ENCODE measurements at regions not wholly inside any gene's neighbourhood (a gene's known extent, or its start where the extent isn't known, plus 50 kb on each side); places are given as distances from the start of the nearest gene placed in this dataset.
"Not testable (repeated sequence)": the region's sequence is repeated elsewhere in the genome, so short reads cannot be mapped to it uniquely, and the experiment has no call there.

- no peak for DNase-seq
Measured at GRCh38 chr13:62162860-62163259, 747.2 kb upstream of the PCDH20 start.

GRCh38 chr13:62158520-62158919, 742.9 kb upstream of the PCDH20 start:
- no peak for DNase-seq

- DNase-seq, result not testable (repeated sequence)
Measured at GRCh38 chr13:62151724-62152123, 736.1 kb upstream of the PCDH20 start.

- DNase-seq, result no peak
Measured at GRCh38 chr13:62142048-62142447, 726.4 kb upstream of the PCDH20 start.

GRCh38 chr13:62139597-62139996, 723.9 kb upstream of the PCDH20 start:
- DNase-seq, result no peak

GRCh38 chr13:62137629-62138405, 722.2 kb upstream of the PCDH20 start:
- DNase-seq, result no peak

- DNase-seq, result no peak
Measured at GRCh38 chr13:62131604-62132003, 716.0 kb upstream of the PCDH20 start.

- no peak for DNase-seq
Measured at GRCh38 chr13:62130062-62130970, 714.7 kb upstream of the PCDH20 start.

- no peak for DNase-seq
Measured at GRCh38 chr13:62129000-62129551, 713.4 kb upstream of the PCDH20 start.

- no peak for DNase-seq
Measured at GRCh38 chr13:62126400-62126799, 710.8 kb upstream of the PCDH20 start.

GRCh38 chr13:62125451-62125850, 709.8 kb upstream of the PCDH20 start:
- no peak for DNase-seq

GRCh38 chr13:62123409-62123808, 707.8 kb upstream of the PCDH20 start:
- DNase-seq, result no peak

GRCh38 chr13:62122434-62122833, 706.8 kb upstream of the PCDH20 start:
- DNase-seq, result no peak

GRCh38 chr13:62119739-62120700, 704.4 kb upstream of the PCDH20 start:
- DNase-seq, result no peak

- DNase-seq, result no peak
Measured at GRCh38 chr13:62115831-62116230, 700.2 kb upstream of the PCDH20 start.

GRCh38 chr13:62113179-62113578, 697.5 kb upstream of the PCDH20 start:
- no peak for DNase-seq

GRCh38 chr13:62110079-62110478, 694.4 kb upstream of the PCDH20 start:
- no peak for DNase-seq

GRCh38 chr13:62104136-62104535, 688.5 kb upstream of the PCDH20 start:
- DNase-seq, result not testable (repeated sequence)

GRCh38 chr13:62096652-62097051, 681.0 kb upstream of the PCDH20 start:
- no peak for DNase-seq

- DNase-seq, result no peak
Measured at GRCh38 chr13:62094932-62095331, 679.3 kb upstream of the PCDH20 start.

GRCh38 chr13:62093984-62094780, 678.5 kb upstream of the PCDH20 start:
- no peak for DNase-seq

GRCh38 chr13:62092949-62093348, 677.3 kb upstream of the PCDH20 start:
- DNase-seq, result no peak
